HEK293T (cell line): ENCODE measurements at regions not wholly inside any gene's neighbourhood (a gene's known extent, or its start where the extent isn't known, plus 50 kb on each side); places are given as distances from the start of the nearest gene placed in this dataset.
"Not testable (repeated sequence)": the region's sequence is repeated elsewhere in the genome, so short reads cannot be mapped to it uniquely, and the experiment has no call there.

Experiments
- CTCF ChIA-PET: fragments of 350-600 bp; formaldehyde crosslinking; extraction: SDS; loops from one replicate; lab custom pipeline; 2021; ENCODE audit warnings: antibody characterized with exemption, inconsistent platforms; lab: Yijun Ruan, JAX
- POLR2A ChIA-PET: fragments of 350-600 bp; formaldehyde crosslinking; extraction: SDS; loops from one replicate; lab custom pipeline; 2020; ENCODE audit warnings: antibody characterized with exemption, inconsistent platforms; lab: Yijun Ruan, JAX
- DNase-seq: peaks from one replicate; pipeline ENCODE4 v3.0.0; 2012; ENCODE audit warnings: mixed read lengths; ENCODE audit errors: extremely low spot score
- ARNT ChIP-seq: fragments of 450-650 bp; IDR thresholded peaks from 2 replicates; pipeline ENCODE4 v1.6.1; 2017; ENCODE audit warnings: mild to moderate bottlenecking
- BHLHE40 ChIP-seq: fragments of 450-650 bp; IDR thresholded peaks from 2 replicates; pipeline ENCODE4 v1.6.1; 2016; ENCODE audit warnings: mild to moderate bottlenecking, moderate library complexity, borderline replicate concordance
- CTBP1 ChIP-seq: fragments of 450-650 bp; IDR thresholded peaks from 2 replicates; pipeline ENCODE4 v1.6.1; 2016; ENCODE audit warnings: borderline replicate concordance
- ELF4 ChIP-seq: fragments of 450-650 bp; IDR thresholded peaks from 2 replicates; pipeline ENCODE4 v1.6.1; 2017; ENCODE audit warnings: antibody characterized with exemption
- FOXA1 ChIP-seq: fragments of 450-650 bp; IDR thresholded peaks from 2 replicates; pipeline ENCODE4 v1.6.1; 2016; ENCODE audit warnings: mild to moderate bottlenecking
- FOXK2 ChIP-seq: fragments of 450-650 bp; IDR thresholded peaks from 2 replicates; pipeline ENCODE4 v1.6.1; 2016; ENCODE audit warnings: mild to moderate bottlenecking
- FOXM1 ChIP-seq: fragments of 450-650 bp; IDR thresholded peaks from 2 replicates; pipeline ENCODE4 v1.6.1; 2017; ENCODE audit warnings: mild to moderate bottlenecking, borderline replicate concordance
- HDGF ChIP-seq: fragments of 450-650 bp; IDR thresholded peaks from 2 replicates; pipeline ENCODE4 v1.6.1; 2017; ENCODE audit warnings: antibody characterized with exemption, borderline replicate concordance
- L3MBTL2 ChIP-seq: fragments of 450-650 bp; conservative IDR thresholded peaks from 2 replicates; pipeline ENCODE4 v1.6.1; 2016; ENCODE audit warnings: mild to moderate bottlenecking
- LEF1 ChIP-seq: fragments of 450-650 bp; IDR thresholded peaks from 2 replicates; pipeline ENCODE4 v1.6.1; 2017; ENCODE audit warnings: mild to moderate bottlenecking, borderline replicate concordance
- NFRKB ChIP-seq: fragments of 450-650 bp; IDR thresholded peaks from 2 replicates; pipeline ENCODE4 v1.6.1; 2016; ENCODE audit warnings: mild to moderate bottlenecking, moderate library complexity
- PKNOX1 ChIP-seq: fragments of 450-650 bp; IDR thresholded peaks from 2 replicates; pipeline ENCODE4 v1.6.1; 2016
- SP1 ChIP-seq: fragments of 450-650 bp; IDR thresholded peaks from 2 replicates; pipeline ENCODE4 v1.6.1; 2017
- SUZ12 ChIP-seq: fragments of 450-650 bp; IDR thresholded peaks from 2 replicates; pipeline ENCODE4 v1.6.1; 2016; ENCODE audit warnings: mild to moderate bottlenecking
- TARDBP ChIP-seq: fragments of 450-650 bp; IDR thresholded peaks from 2 replicates; pipeline ENCODE4 v1.6.1; 2016
- ZNF384 ChIP-seq: fragments of 450-650 bp; IDR thresholded peaks from 2 replicates; pipeline ENCODE4 v1.6.1; 2016

GRCh38 chr1:199608414-199608813 is 419.1 kb upstream of the NR5A2 start:
- POLR2A ChIA-PET: no interaction called here
- CTCF ChIA-PET: no interaction called here
- no peak for DNase-seq

GRCh38 chr1:199612976-199613774 is 414.3 kb upstream of the NR5A2 start:
- ChIA-PET CTCF (no interaction called here), POLR2A (no interaction called here)
- DNase-seq: no peak
- TF ChIP-seq L3MBTL2 (no peak), FOXK2 (no peak), PKNOX1 (no peak), TARDBP (no peak), ELF4 (no peak), BHLHE40 (no peak), CTBP1 (no peak), NFRKB (no peak), LEF1 (no peak)

More at GRCh38 chr1:199608414-199608813, 419.1 kb upstream of the NR5A2 start:
- TF ChIP-seq HDGF (no peak), ZNF384 (no peak), SUZ12 (no peak), FOXA1 (no peak), LEF1 (no peak)

- ChIA-PET CTCF (no interaction called here), POLR2A (no interaction called here)
- no peak for DNase-seq
- no peak for TF ChIP-seq FOXK2
- TF ChIP-seq CTBP1: no peak
- TF ChIP-seq SP1: no peak
- TF ChIP-seq NFRKB: no peak
- no peak for TF ChIP-seq HDGF
- TF ChIP-seq LEF1: no peak
- TF ChIP-seq L3MBTL2: no peak
- no peak for TF ChIP-seq PKNOX1
- no peak for TF ChIP-seq BHLHE40
- TF ChIP-seq ELF4: no peak
- no peak for TF ChIP-seq FOXA1
- no peak for TF ChIP-seq TARDBP
- TF ChIP-seq SUZ12: no peak
- no peak for TF ChIP-seq ZNF384
- TF ChIP-seq FOXM1: no peak
- TF ChIP-seq ARNT: no peak
Measured at GRCh38 chr1:199616947-199617346, 410.6 kb upstream of the NR5A2 start.

- ChIA-PET POLR2A (no interaction called here), CTCF (no interaction called here)
- no peak for TF ChIP-seq FOXM1
- no peak for TF ChIP-seq LEF1
- no peak for TF ChIP-seq BHLHE40
- TF ChIP-seq TARDBP: no peak
- TF ChIP-seq ELF4: no peak
- no peak for TF ChIP-seq SP1
- TF ChIP-seq ZNF384: no peak
- TF ChIP-seq PKNOX1: no peak
- TF ChIP-seq FOXA1: no peak
- no peak for TF ChIP-seq L3MBTL2
- TF ChIP-seq ARNT: no peak
- TF ChIP-seq SUZ12: no peak
- TF ChIP-seq CTBP1: no peak
- TF ChIP-seq HDGF: no peak
- TF ChIP-seq FOXK2: no peak
- no peak for DNase-seq
Measured at GRCh38 chr1:199619223-199619622, 408.3 kb upstream of the NR5A2 start.

- POLR2A ChIA-PET, CTCF ChIA-PET, DNase-seq: not testable (repeated sequence)
Measured at GRCh38 chr1:199626228-199626627, 401.3 kb upstream of the NR5A2 start.

- no peak for DNase-seq
- no peak for TF ChIP-seq ELF4
- no peak for TF ChIP-seq ZNF384
- no peak for TF ChIP-seq SUZ12
- TF ChIP-seq PKNOX1: no peak
- TF ChIP-seq NFRKB: no peak
- TF ChIP-seq LEF1: no peak
- TF ChIP-seq CTBP1: no peak
- TF ChIP-seq L3MBTL2: no peak
- TF ChIP-seq FOXA1: no peak
- TF ChIP-seq FOXK2: no peak
- ChIA-PET CTCF (no interaction called here), POLR2A (no interaction called here)
Measured at GRCh38 chr1:199629624-199630023, 397.9 kb upstream of the NR5A2 start.
